HepG2 (cell line): ENCODE measurements at regions not wholly inside any gene's neighbourhood (a gene's known extent, or its start where the extent isn't known, plus 50 kb on each side); places are given as distances from the start of the nearest gene placed in this dataset.
"Not testable (repeated sequence)": the region's sequence is repeated elsewhere in the genome, so short reads cannot be mapped to it uniquely, and the experiment has no call there.

Experiments used
- ATAC-seq: fragments of 200-7000 bp; cut with Tn5 transposase; 3 replicates; pipeline ENCODE4 v1.9.1; 2020; ENCODE audit warnings: mild to moderate bottlenecking, moderate library complexity
- BruUV-seq: library from RNA; stranded (reverse); fragments of 400-500 nt; replicated peaks from 2 replicates; lab custom pipeline; 2021; lab: Mats Ljungman, UMichigan
- CTCF ChIA-PET: fragments of 300-600 bp; formaldehyde crosslinking; extraction: SDS; loops from one replicate; lab custom pipeline; 2021; ENCODE audit warnings: low total read pairs, inconsistent platforms, low intra/inter-chr PET ratio; lab: Yijun Ruan, JAX
- POLR2A ChIA-PET: fragments of 350-600 bp; sonication (Branson Sonifier 250); formaldehyde crosslinking; loops from one replicate; lab custom pipeline; 2020; ENCODE audit warnings: antibody characterized with exemption, inconsistent platforms; lab: Yijun Ruan, JAX
- DNase-seq: peaks from one replicate; pipeline ENCODE4 v3.0.0-alpha.2; 2015; ENCODE audit warnings: low spot score
- FAIRE-seq: peaks from 3 replicates; lab custom pipeline; 2011; peaks lifted over from hg19 to GRCh38; lab: Jason Lieb, UNC
- H2AFZ ChIP-seq: one replicate; pipeline ENCODE4 v1.6.1; 2011; ENCODE audit warnings: low read length, inconsistent platforms
- H3K27ac ChIP-seq: fragments of 300-600 bp; 3 replicates; pipeline ENCODE4 v1.8.0; 2011; ENCODE audit warnings: mixed run types, mild to moderate bottlenecking, mixed read lengths, low read length, inconsistent platforms; ENCODE audit not compliant: insufficient read depth; ENCODE audit errors: extremely low read length
- H3K27me3 ChIP-seq, 2 experiments: fragments of 200-600 bp in 1 of 2; 2 replicates in 1 of 2; 3 replicates in 1 of 2; pipeline versions ENCODE4 v1.6.0 to v1.8.0; 2011; ENCODE audit warnings: low read length in 2 of 2, mild to moderate bottlenecking in 2 of 2, moderate library complexity in 2 of 2, inconsistent platforms in 1 of 2; ENCODE audit not compliant: insufficient read depth in 2 of 2, control insufficient read depth in 1 of 2
- H3K36me3 ChIP-seq, 2 experiments: fragments of 200-600 bp in 1 of 2; replicated peaks in 1 of 2; 2 replicates in 1 of 2; 3 replicates in 1 of 2; pipeline versions ENCODE4 v1.5.1 to v1.8.0; 2011; ENCODE audit warnings: low read length in 2 of 2, inconsistent platforms in 1 of 2; ENCODE audit not compliant: insufficient read depth in 2 of 2, control insufficient read depth in 1 of 2
- H3K4me1 ChIP-seq: 2 replicates; pipeline ENCODE4 v1.5.1; 2012; ENCODE audit warnings: low read length, inconsistent platforms; ENCODE audit not compliant: insufficient read depth
- H3K4me2 ChIP-seq: 2 replicates; pipeline ENCODE4 v1.6.0; 2011; ENCODE audit warnings: low read depth, low read length, inconsistent platforms
- H3K4me3 ChIP-seq, 3 experiments: fragments of 200-600 bp in 1 of 3; sonication (generic), shearing (Covaris generic) in 1 of 3; replicated peaks in 1 of 3; 2 replicates each; pipeline ENCODE4 v1.5.1; 2011 to 2016; ENCODE audit warnings: low read length in 3 of 3, inconsistent platforms in 2 of 3, low read depth in 2 of 3, mild to moderate bottlenecking in 2 of 3, control low read depth in 1 of 3, mixed read lengths in 1 of 3; ENCODE audit not compliant: insufficient read depth in 1 of 3
- H3K79me2 ChIP-seq: one replicate; pipeline ENCODE4 v1.6.1; 2011; ENCODE audit warnings: low read length, inconsistent platforms; ENCODE audit not compliant: insufficient read depth
- H3K9ac ChIP-seq: 2 replicates; pipeline ENCODE4 v1.6.0; 2011; ENCODE audit warnings: mild to moderate bottlenecking, low read depth, low read length, inconsistent platforms; ENCODE audit not compliant: insufficient read depth
- H3K9me3 ChIP-seq: 2 replicates; pipeline ENCODE4 v1.5.1; 2012; ENCODE audit warnings: mild to moderate bottlenecking, low read length
- H4K20me1 ChIP-seq: 2 replicates; pipeline ENCODE4 v1.6.0; 2011; ENCODE audit warnings: inconsistent platforms, mild to moderate bottlenecking, low read length, moderate library complexity; ENCODE audit not compliant: insufficient read depth
- NONO ChIP-seq, 2 experiments: fragments of 450-650 bp in 1 of 2; sonication (generic) in 1 of 2; formaldehyde crosslinking in 1 of 2; IDR thresholded peaks in 1 of 2; conservative IDR thresholded peaks in 1 of 2; 2 replicates each; pipeline versions ENCODE4 v1.6.1 to v1.8.0; 2017 to 2022; ENCODE audit warnings: mild to moderate bottlenecking in 1 of 2, missing genetic modification reagents in 1 of 2, moderate library complexity in 1 of 2
- WGBS: methylation state at CpG from one replicate; pipeline ENCODE4 v1.1.6; 2017; ENCODE audit warnings: low lambda C conversion rate; 5-methylcytosine and 5-hydroxymethylcytosine counted together
- in situ Hi-C: cut with HindIII; loops from 2 replicates; pipeline ENCODE4 v1.10.0; 2017; ENCODE audit warnings: low pct_unique_long_range_greater_than_20kb; ENCODE audit not compliant: extremely low pct_ligation_motif_present
- intact Hi-C: fragments of 100-400 bp; cut with micrococcal nuclease; formaldehyde crosslinking; loops from one replicate; pipeline ENCODE4 v1.10.0; 2022; ENCODE audit not compliant: unreplicated experiment

DNA sequence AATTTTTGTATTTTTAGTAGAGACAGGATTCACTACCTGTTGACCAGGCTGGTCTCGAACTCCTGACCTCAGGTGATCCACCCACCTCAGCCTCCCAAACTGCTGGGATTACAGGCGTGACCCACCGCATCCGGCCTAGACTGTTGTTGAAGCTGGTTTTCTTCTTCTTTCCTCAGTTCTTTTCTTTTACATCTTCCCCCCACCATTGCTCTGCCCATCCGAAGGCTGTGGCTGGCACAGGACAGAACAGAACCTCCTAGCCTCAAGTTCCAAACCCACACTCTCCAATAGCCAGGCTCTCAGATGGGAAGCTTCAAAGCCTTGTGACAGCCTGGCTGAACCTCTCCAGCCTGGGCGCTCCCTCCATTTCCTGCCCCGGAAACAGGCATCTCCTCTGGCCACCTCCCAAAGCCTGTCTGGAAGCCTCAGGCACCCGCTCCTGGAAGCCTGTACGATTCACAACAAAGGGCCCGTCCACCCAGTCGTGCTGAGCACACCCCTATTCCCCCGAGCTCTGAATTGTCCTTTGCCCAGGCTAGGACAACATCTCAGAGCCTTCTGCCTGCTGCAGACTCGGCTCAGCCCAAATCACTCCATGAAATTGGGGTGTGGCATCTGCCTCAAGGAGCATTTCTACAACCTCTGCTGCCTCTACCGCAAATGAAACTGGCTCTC, 138.1 kb upstream of the C1QTNF3 start:
- POLR2A ChIA-PET, H2AFZ ChIP-seq, H3K27me3 ChIP-seq, H3K4me1 ChIP-seq, H3K27ac ChIP-seq, H3K4me2 ChIP-seq, H3K9me3 ChIP-seq, H3K9ac ChIP-seq, DNase-seq, ATAC-seq, FAIRE-seq, intact Hi-C loops, H4K20me1 ChIP-seq, H3K79me2 ChIP-seq, H3K4me3 ChIP-seq, BruUV-seq, CTCF ChIA-PET: not testable (repeated sequence)
- in situ Hi-C loops, result loop anchor here (25.0 kb wide), 1 partner anchor 281 kb away; no protein-coding TSS in a partner anchor
- H3K36me3 ChIP-seq, result peaks cover 7 to 16% of the 10 kb centered on the region in 2 experiments; a peak in 4 of 5 replicates
- 98% methylated on average over 12 of the region's 14 CpGs for WGBS

DNA sequence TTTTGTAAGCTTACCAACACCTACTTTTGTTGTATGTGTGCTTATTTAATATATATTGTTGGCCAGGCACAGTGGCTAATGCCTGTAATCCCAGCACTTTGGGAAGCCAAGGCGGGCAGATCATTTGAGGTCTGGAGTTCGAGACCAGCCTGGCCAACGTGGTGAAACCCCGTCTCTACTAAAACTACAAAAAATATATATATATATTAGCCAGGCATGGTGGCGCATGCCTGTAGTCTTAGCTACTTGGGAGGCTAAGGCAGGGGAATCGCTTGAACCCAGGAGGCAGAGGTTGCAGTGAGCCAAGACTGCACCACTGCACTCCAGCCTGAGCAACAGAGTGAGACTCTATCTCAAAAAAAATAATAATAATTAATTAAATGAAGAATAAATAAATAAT, 142.0 kb upstream of the C1QTNF3 start:
- FAIRE-seq; ATAC-seq; H3K9me3 ChIP-seq; POLR2A ChIA-PET; BruUV-seq; H3K9ac ChIP-seq; H3K27me3 ChIP-seq; H3K4me1 ChIP-seq; H2AFZ ChIP-seq; H3K79me2 ChIP-seq; H4K20me1 ChIP-seq; H3K4me3 ChIP-seq; H3K4me2 ChIP-seq; intact Hi-C loops; DNase-seq; H3K27ac ChIP-seq; CTCF ChIA-PET; TF ChIP-seq NONO (CRISPR knock-in tag; conservative IDR thresholded peaks at IDR 0.05): not testable (repeated sequence)
- peaks cover 8 to 18% of the 10 kb centered on the region in 2 experiments; a peak in 4 of 5 replicates for H3K36me3 ChIP-seq
- TF ChIP-seq NONO (IDR thresholded peaks at IDR 0.05), result 0 out of 2 replicates have a peak, but pooled peaks have one; percentile 45
- 98% methylated on average over 6 of the region's 6 CpGs for WGBS
- in situ Hi-C loops, result loop anchor here (25.0 kb wide), 1 partner anchor 277 kb away; no protein-coding TSS in a partner anchor
